Lung microvascular endothelial cell (primary cell): ENCODE measurements at regions not wholly inside any gene's neighbourhood (a gene's known extent, or its start where the extent isn't known, plus 50 kb on each side); places are given as distances from the start of the nearest gene placed in this dataset.
"Not testable (repeated sequence)": the region's sequence is repeated elsewhere in the genome, so short reads cannot be mapped to it uniquely, and the experiment has no call there.

Source experiments
- DNase-seq, 2 donors: peaks; one replicate each; pipeline versions ENCODE4 v3.0.0 to v3.0.0-alpha.2; 2010; ENCODE audit warnings: low read depth in 2 of 2

GRCh38 chr1:232174306-232174705 lies 455.6 kb downstream of the SIPA1L2 start:
- peak in 1 of 2 donors; percentile 6 for DNase-seq

GRCh38 chr1:232172563-232172962 lies 457.4 kb downstream of the SIPA1L2 start:
- no peak for DNase-seq

GRCh38 chr1:232170909-232171308 lies 459.0 kb downstream of the SIPA1L2 start:
- no peak for DNase-seq

GRCh38 chr1:232169436-232169835 lies 460.5 kb downstream of the SIPA1L2 start:
- no peak for DNase-seq

- no peak for DNase-seq
Observed at GRCh38 chr1:232168508-232168907, 461.4 kb downstream of the SIPA1L2 start.

GRCh38 chr1:232166942-232167341 lies 463.0 kb downstream of the SIPA1L2 start:
- DNase-seq: peak in 1 of 2 donors; percentile 10

- DNase-seq: no peak
Observed at GRCh38 chr1:232164078-232164963, 465.6 kb downstream of the SIPA1L2 start.

- DNase-seq: no peak
Observed at GRCh38 chr1:232163533-232163932, 466.4 kb downstream of the SIPA1L2 start.

- DNase-seq: no peak
Observed at GRCh38 chr1:232162001-232162400, 467.9 kb downstream of the SIPA1L2 start.

GRCh38 chr1:232158558-232158957 lies 471.4 kb downstream of the SIPA1L2 start:
- DNase-seq: not testable (repeated sequence)

GRCh38 chr1:232156070-232156469 lies 473.9 kb downstream of the SIPA1L2 start:
- not testable (repeated sequence) for DNase-seq

- no peak for DNase-seq
Observed at GRCh38 chr1:232153652-232154051, 476.3 kb downstream of the SIPA1L2 start.

- DNase-seq: peak in 1 of 2 donors; percentile 66
Observed at GRCh38 chr1:232150770-232151548, 479.0 kb downstream of the SIPA1L2 start.

- peak; percentile 5 to 81 for DNase-seq
Observed at GRCh38 chr1:232149287-232150201, 480.4 kb downstream of the SIPA1L2 start.

GRCh38 chr1:232147215-232147614 lies 482.7 kb downstream of the SIPA1L2 start:
- no peak for DNase-seq

GRCh38 chr1:232146514-232146913 lies 483.4 kb downstream of the SIPA1L2 start:
- DNase-seq: no peak

- DNase-seq: no peak
Observed at GRCh38 chr1:232145768-232146167, 484.2 kb downstream of the SIPA1L2 start.

- no peak for DNase-seq
Observed at GRCh38 chr1:232144696-232145230, 485.2 kb downstream of the SIPA1L2 start.

- DNase-seq: no peak
Observed at GRCh38 chr1:232143315-232143886, 486.5 kb downstream of the SIPA1L2 start.

GRCh38 chr1:232142403-232143314 lies 487.3 kb downstream of the SIPA1L2 start:
- peak in 1 of 2 donors; percentile 73 for DNase-seq
